Activated CD8-positive, alpha-beta memory T cell treated with anti-CD3 and anti-CD28 coated beads, Interleukin-2, amount 10 ng/mL, durations not matched to agents 7 days and 5 days (primary cell): ENCODE measurements at regions not wholly inside any gene's neighbourhood (a gene's known extent, or its start where the extent isn't known, plus 50 kb on each side); places are given as distances from the start of the nearest gene placed in this dataset. TPM values are rescaled to one million over a fixed set of nuclear protein-coding genes. Genes with fewer than 3 reads are reported as not detected.
A peak's percentile ranks its signal among the peaks of the same experiment; 100 is the strongest.
"Not testable (repeated sequence)": the region's sequence is repeated elsewhere in the genome, so short reads cannot be mapped to it uniquely, and the experiment has no call there.

Experiments used
- ATAC-seq: fragments of 150-1000 bp; cut with Tn5 transposase; one replicate; pipeline ENCODE4 v1.10.0; 2021; ENCODE audit warnings: moderate library complexity
- CTCF ChIA-PET: fragments of 350-600 bp; sonication (Branson Sonifier 250); formaldehyde crosslinking; loops from one replicate; lab custom pipeline; 2021; ENCODE audit warnings: antibody characterized with exemption; lab: Charles Lee
- DNase-seq: peaks from one replicate; pipeline ENCODE4 v3.0.0-alpha.2; 2020
- H3K27ac Mint-ChIP-seq: one replicate; pipeline ENCODE4 v1.8.0; 2021; ENCODE audit warnings: mild to moderate bottlenecking, mixed read lengths
- H3K27me3 Mint-ChIP-seq: one replicate; pipeline ENCODE4 v1.8.0; 2021; ENCODE audit warnings: mixed read lengths
- H3K36me3 Mint-ChIP-seq: one replicate; pipeline ENCODE4 v1.8.0; 2021; ENCODE audit warnings: mild to moderate bottlenecking, mixed read lengths
- H3K4me1 Mint-ChIP-seq: one replicate; pipeline ENCODE4 v1.8.0; 2021; ENCODE audit warnings: mixed read lengths
- H3K4me3 Mint-ChIP-seq: one replicate; pipeline ENCODE4 v1.8.0; 2021; ENCODE audit warnings: mild to moderate bottlenecking, moderate library complexity, mixed read lengths
- H3K9me3 Mint-ChIP-seq: one replicate; pipeline ENCODE4 v1.8.0; 2022; ENCODE audit warnings: low read depth, mixed read lengths
- microRNA-seq: library from miRNA; unstranded; fragments of <30 nt; microRNA quantifications from one replicate; pipeline ENCODE4 v1.2.0, GENCODE V29; 2022

DNA sequence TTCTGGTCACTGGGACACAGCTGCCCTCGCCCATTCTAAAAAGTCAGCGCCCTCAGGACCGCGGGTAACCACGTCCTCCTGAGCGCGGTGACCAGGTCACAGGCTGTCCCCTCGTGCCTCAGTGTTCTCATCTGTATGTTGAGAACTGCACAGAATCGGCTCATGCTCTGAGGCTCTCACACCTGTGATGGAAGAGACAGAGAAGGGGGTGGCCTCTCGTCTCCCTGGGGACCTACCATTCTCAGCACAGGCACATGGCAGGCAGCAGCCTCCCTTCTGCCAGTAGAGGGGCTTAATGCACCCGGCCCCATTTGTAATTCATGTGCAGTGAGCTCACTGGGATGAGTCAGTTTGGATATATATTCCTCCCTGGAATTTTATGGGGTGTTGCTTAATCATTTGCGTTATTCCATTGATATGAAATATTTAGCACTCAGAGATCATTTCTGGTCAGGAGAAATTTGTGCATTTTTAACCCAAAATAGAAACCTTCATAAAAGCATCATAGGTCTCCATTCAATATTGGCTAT lies 51.9 kb upstream of the ROPN1B start:
- CTCF ChIA-PET, H3K36me3 Mint-ChIP-seq, ATAC-seq, H3K27me3 Mint-ChIP-seq, H3K9me3 Mint-ChIP-seq: not testable (repeated sequence)
- peak overlapping the region; percentile 80 for H3K4me3 Mint-ChIP-seq
- peak overlapping the region; percentile 78 for H3K27ac Mint-ChIP-seq
- peaks cover 17% of the 10 kb centered on the region for H3K4me1 Mint-ChIP-seq
- DNase-seq = peak; percentile 51

DNA sequence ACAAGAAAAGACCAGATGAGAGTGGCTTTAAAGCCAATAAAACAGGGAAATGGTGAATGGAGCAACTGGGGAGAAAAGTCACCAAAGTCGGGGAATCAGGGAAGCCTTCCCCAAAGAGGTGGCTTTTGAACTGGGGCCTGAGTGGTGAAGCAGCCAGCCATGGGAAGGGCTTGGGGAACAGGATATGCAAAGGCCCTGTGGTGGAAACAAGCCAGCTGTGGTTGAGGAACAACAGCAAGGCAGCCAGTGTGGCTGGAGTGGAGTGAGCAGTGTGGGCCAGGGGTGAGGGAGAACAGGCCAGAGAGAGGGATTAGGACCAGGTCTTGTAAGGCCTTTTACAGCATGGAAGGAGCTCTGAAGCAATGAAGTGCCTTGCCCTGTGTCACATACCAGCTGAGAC lies 51.0 kb upstream of the ROPN1B start:
- not testable (repeated sequence) for H3K27me3 Mint-ChIP-seq, ATAC-seq, H3K4me3 Mint-ChIP-seq, H3K9me3 Mint-ChIP-seq, DNase-seq, H3K36me3 Mint-ChIP-seq, H3K27ac Mint-ChIP-seq
- peaks cover 17% of the 10 kb centered on the region for H3K4me1 Mint-ChIP-seq
- CTCF ChIA-PET = interaction anchor here (0.9 kb wide), 1 partner anchor 152 kb away, joined by 4 read pairs; no protein-coding TSS in a partner anchor

DNA sequence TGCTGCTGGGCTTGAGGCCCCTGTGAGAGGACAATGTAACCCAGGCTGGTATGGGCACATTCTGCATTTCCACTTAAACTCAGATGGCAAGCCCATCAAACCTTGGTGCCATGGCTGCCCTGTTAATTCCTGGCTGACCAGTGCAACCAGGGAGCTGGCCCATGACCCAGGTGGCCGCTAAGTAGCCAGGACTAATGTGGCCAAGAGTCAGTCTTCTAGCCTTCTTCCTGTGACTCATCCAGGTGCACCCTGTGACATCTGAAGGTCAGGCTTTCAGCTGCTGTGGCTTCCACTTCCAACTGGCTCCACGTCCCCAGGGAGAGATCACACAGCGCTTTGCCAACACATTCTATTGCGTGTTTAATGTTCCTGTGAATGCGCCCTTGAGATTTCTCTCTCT lies 50.5 kb upstream of the ROPN1B start:
- not testable (repeated sequence) for H3K36me3 Mint-ChIP-seq, DNase-seq, H3K27me3 Mint-ChIP-seq, H3K27ac Mint-ChIP-seq, H3K4me3 Mint-ChIP-seq, H3K9me3 Mint-ChIP-seq, ATAC-seq
- H3K4me1 Mint-ChIP-seq = peaks cover 17% of the 10 kb centered on the region
- CTCF ChIA-PET = interaction anchor here (0.9 kb wide), 1 partner anchor 152 kb away, joined by 4 read pairs; no protein-coding TSS in a partner anchor

DNA sequence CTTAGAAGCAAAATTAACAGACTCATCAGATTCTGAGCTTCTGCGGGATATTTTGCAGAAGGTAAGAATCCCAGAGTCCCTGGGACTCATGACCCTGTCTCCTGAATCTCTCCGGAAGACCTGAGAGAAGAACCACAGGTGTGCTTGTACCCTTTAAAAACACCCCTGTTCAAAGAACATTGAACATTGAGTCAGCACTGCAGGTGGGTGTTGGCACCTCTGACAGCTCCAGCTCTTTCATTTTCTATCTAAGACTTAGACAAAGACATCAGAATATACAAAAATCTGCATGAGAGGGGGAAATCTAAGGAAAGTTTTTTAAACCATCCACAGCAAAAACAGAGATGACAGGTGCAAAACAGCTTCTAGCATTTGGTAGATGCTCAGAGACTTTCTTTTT lies 50.1 kb upstream of the ROPN1B start:
- H3K4me1 Mint-ChIP-seq = peaks cover 17% of the 10 kb centered on the region
- H3K4me3 Mint-ChIP-seq, DNase-seq, H3K27me3 Mint-ChIP-seq, H3K36me3 Mint-ChIP-seq, H3K9me3 Mint-ChIP-seq, H3K27ac Mint-ChIP-seq, ATAC-seq: not testable (repeated sequence)
- CTCF ChIA-PET = interaction anchor here (0.9 kb wide), 1 partner anchor 152 kb away, joined by 4 read pairs; no protein-coding TSS in a partner anchor

Small RNAs in the stretch of these regions (microRNA-seq; reads per million reads assigned to microRNA genes)
- not detected for gene MIR548I1
